GM13977 (cell line): ENCODE measurements at regions not wholly inside any gene's neighbourhood (a gene's known extent, or its start where the extent isn't known, plus 50 kb on each side); places are given as distances from the start of the nearest gene placed in this dataset.
"Not testable (repeated sequence)": the region's sequence is repeated elsewhere in the genome, so short reads cannot be mapped to it uniquely, and the experiment has no call there.

Experiments used
- DNase-seq: peaks from one replicate; pipeline ENCODE4 v3.0.0; 2012; ENCODE audit warnings: low spot score
- in situ Hi-C: fragments of 300-500 bp; cut with MboI; formaldehyde crosslinking; loops from one replicate; pipeline ENCODE4 v1.12.0; 2022; ENCODE audit warnings: low sequenced_read_pairs, low pct_unique_long_range_greater_than_20kb, mixed read lengths, inconsistent platforms; ENCODE audit not compliant: unreplicated experiment

GRCh38 chr1:120977279-120977678 is 87.7 kb downstream of the PPIAL4A start:
- in situ Hi-C loops, DNase-seq: not testable (repeated sequence)

- DNase-seq, in situ Hi-C loops: not testable (repeated sequence)
These were observed 92.0 kb downstream of the PPIAL4A start for GRCh38 chr1:120981489-120982094.

- DNase-seq, in situ Hi-C loops: not testable (repeated sequence)
These were observed 105.0 kb downstream of the PPIAL4A start for GRCh38 chr1:120994614-120995013.

GRCh38 chr1:120995025-120995424 is 105.5 kb downstream of the PPIAL4A start:
- DNase-seq, in situ Hi-C loops: not testable (repeated sequence)

GRCh38 chr1:121001090-121001726 is 111.6 kb downstream of the PPIAL4A start:
- in situ Hi-C loops, DNase-seq: not testable (repeated sequence)

GRCh38 chr1:121003230-121003629 is 113.7 kb downstream of the PPIAL4A start:
- in situ Hi-C loops, DNase-seq: not testable (repeated sequence)

- in situ Hi-C loops, DNase-seq: not testable (repeated sequence)
These were observed 117.3 kb downstream of the PPIAL4A start for GRCh38 chr1:121006826-121007225.

GRCh38 chr1:121007755-121008154 is 118.2 kb downstream of the PPIAL4A start:
- in situ Hi-C loops, result not testable (repeated sequence)
- peak; percentile 0 for DNase-seq

GRCh38 chr1:121008512-121009215 is 119.1 kb downstream of the PPIAL4A start:
- in situ Hi-C loops, DNase-seq: not testable (repeated sequence)

GRCh38 chr1:121009216-121010057 is 119.9 kb downstream of the PPIAL4A start:
- peak; percentile 17 for DNase-seq
- in situ Hi-C loops, result not testable (repeated sequence)

- in situ Hi-C loops, DNase-seq: not testable (repeated sequence)
These were observed 120.6 kb downstream of the PPIAL4A start for GRCh38 chr1:121010141-121010540.

GRCh38 chr1:121013181-121013580 is 123.6 kb downstream of the PPIAL4A start:
- DNase-seq, in situ Hi-C loops: not testable (repeated sequence)

GRCh38 chr1:121016182-121017028 is 126.8 kb downstream of the PPIAL4A start:
- in situ Hi-C loops, result not testable (repeated sequence)
- DNase-seq, result peak; percentile 13

GRCh38 chr1:121019715-121020349 is 130.3 kb downstream of the PPIAL4A start:
- DNase-seq, in situ Hi-C loops: not testable (repeated sequence)

- DNase-seq, in situ Hi-C loops: not testable (repeated sequence)
These were observed 131.0 kb downstream of the PPIAL4A start for GRCh38 chr1:121020350-121021236.

GRCh38 chr1:121021716-121022115 is 132.1 kb downstream of the PPIAL4A start:
- in situ Hi-C loops, DNase-seq: not testable (repeated sequence)
